Testis (tissue), 2 donors: ENCODE measurements at regions not wholly inside any gene's neighbourhood (a gene's known extent, or its start where the extent isn't known, plus 50 kb on each side); places are given as distances from the start of the nearest gene placed in this dataset.

ENCODE experiments used
- DNase-seq: peaks from one replicate; pipeline ENCODE4 v3.0.0-alpha.2; 2019
- H3K27ac ChIP-seq, 2 donors: fragments of 200-600 bp; sonication (generic); one replicate each; pipeline ENCODE4 v1.5.1; 2019
- H3K27me3 ChIP-seq: fragments of 200-600 bp; sonication (generic); one replicate; pipeline ENCODE4 v1.5.1; 2019
- H3K36me3 ChIP-seq: fragments of 200-600 bp; sonication (generic); one replicate; pipeline ENCODE4 v1.5.1; 2017; ENCODE audit warnings: low read depth; ENCODE audit errors: missing control alignments
- H3K4me1 ChIP-seq: fragments of 200-600 bp; sonication (generic); one replicate; pipeline ENCODE4 v1.5.1; 2019
- H3K4me3 ChIP-seq, 2 donors: fragments of 200-600 bp; sonication (generic); one replicate each; pipeline ENCODE4 v1.5.1; 2017 to 2019
- H3K9me3 ChIP-seq: fragments of 200-600 bp; sonication (generic); one replicate; pipeline ENCODE4 v1.5.1; 2017
- POLR2A ChIP-seq: fragments of 450-650 bp; IDR thresholded peaks from one replicate; pipeline ENCODE4 v1.6.1; 2017; ENCODE audit warnings: antibody characterized with exemption, mild to moderate bottlenecking, moderate library complexity
- WGBS, 2 donors: methylation state at CpG; one replicate each; pipeline ENCODE4 v1.1.5; 2018; 5-methylcytosine and 5-hydroxymethylcytosine counted together
- intact Hi-C: fragments of 100-400 bp; cut with DNase I; formaldehyde crosslinking; loops from one replicate; pipeline ENCODE4 v1.15.1; 2023; ENCODE audit warnings: low total_unique reads
- TF ChIP-seq, protein P1 (sequence below), 3 experiments: fragments of 450-650 bp in 2 of 3; fragments of 200-600 bp in 1 of 3; sonication (generic) in 1 of 3; IDR thresholded peaks; one replicate each; pipeline ENCODE4 v1.5.1; 2016 to 2019; ENCODE audit warnings: antibody characterized with exemption in 3 of 3, mild to moderate bottlenecking in 2 of 3, moderate library complexity in 1 of 3

DNA sequence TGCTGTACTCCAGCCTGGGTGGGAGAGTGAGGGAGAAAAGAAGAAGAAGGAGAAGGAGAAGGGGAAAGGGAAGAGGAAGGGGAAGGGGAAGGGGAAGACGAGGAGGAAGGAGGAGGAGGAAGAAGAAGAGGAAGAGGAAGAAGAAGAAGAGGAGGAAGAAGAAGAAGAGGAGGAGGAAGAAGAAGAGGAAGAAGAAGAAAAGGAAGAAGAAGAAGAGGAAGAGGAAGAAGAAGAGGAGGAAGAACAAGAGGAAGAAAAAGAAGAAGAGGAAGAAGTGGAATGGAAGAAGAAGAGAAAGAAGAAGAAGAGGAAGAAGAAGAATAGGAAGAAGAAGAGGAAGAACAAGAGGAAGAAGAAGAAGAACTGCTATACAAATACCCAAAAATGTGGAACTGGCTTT, 507.4 kb upstream of the TMPO start:
- no peak overlapping the region for H3K27ac ChIP-seq
- intact Hi-C loops = no loop called here
- no peak for DNase-seq
- no peaks in the 10 kb centered on the region for H3K9me3 ChIP-seq
- 44 to 94% methylated on average over 1 of the region's 1 CpG for WGBS, 2 donors
- no peaks in the 10 kb centered on the region for H3K4me1 ChIP-seq
- H3K4me3 ChIP-seq = no peak overlapping the region
- H3K36me3 ChIP-seq = no peaks in the 10 kb centered on the region
- H3K27me3 ChIP-seq = no peaks in the 10 kb centered on the region
- TF ChIP-seq POLR2A = no peak
- TF ChIP-seq, protein P1, sequence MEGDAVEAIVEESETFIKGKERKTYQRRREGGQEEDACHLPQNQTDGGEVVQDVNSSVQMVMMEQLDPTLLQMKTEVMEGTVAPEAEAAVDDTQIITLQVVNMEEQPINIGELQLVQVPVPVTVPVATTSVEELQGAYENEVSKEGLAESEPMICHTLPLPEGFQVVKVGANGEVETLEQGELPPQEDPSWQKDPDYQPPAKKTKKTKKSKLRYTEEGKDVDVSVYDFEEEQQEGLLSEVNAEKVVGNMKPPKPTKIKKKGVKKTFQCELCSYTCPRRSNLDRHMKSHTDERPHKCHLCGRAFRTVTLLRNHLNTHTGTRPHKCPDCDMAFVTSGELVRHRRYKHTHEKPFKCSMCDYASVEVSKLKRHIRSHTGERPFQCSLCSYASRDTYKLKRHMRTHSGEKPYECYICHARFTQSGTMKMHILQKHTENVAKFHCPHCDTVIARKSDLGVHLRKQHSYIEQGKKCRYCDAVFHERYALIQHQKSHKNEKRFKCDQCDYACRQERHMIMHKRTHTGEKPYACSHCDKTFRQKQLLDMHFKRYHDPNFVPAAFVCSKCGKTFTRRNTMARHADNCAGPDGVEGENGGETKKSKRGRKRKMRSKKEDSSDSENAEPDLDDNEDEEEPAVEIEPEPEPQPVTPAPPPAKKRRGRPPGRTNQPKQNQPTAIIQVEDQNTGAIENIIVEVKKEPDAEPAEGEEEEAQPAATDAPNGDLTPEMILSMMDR (IDR thresholded peaks at IDR 0.05) = no peak

DNA sequence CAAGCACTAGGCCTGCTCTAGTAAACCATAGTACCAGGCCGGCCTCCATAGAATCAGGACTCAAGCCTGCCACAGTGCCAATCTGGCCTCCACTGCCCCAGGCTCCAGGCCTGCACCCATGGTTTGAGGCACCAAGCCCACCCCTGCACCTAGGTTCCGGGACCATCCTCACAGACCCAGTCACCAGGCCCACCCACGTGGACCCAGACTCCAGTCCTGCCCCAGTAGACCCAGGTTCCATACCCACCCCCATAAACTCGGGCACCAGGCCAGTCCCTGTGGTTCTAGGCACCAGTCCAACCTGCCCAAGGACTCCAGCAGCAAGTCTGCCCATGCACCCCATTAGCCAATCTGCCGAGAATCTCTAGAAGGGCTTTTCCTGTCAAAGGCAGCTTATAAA, 501.8 kb upstream of the TMPO start:
- Histone ChIP-seq H3K9me3 (no peaks in the 10 kb centered on the region), H3K27ac (no peak overlapping the region), H3K27me3 (no peaks in the 10 kb centered on the region), H3K4me3 (no peak overlapping the region), H3K36me3 (no peaks in the 10 kb centered on the region), H3K4me1 (no peaks in the 10 kb centered on the region)
- 92 to 95% methylated on average over 5 of the region's 5 CpGs for WGBS, 2 donors
- intact Hi-C loops = no loop called here
- no peak for TF ChIP-seq POLR2A
- TF ChIP-seq, protein P1 (IDR thresholded peaks at IDR 0.05) = no peak
- DNase-seq = no peak

DNA sequence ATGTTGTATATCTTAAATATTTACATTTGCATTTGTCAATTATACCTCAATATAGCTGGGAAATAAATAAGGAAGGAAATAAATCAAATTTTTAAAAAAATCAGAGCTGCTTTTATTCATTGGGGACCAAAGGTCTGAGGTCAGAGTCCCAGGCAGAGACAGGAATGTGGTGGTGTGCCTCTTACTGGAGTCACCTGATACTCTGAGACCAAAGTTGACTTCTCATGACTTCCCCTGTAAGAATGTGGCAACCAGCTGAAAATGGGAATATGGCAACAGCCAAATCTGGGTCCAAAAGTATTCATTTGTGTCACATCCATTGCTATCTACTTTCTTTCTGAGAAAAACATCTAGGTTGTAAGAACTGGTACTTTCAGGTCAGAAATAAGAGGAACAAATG, 496.6 kb upstream of the TMPO start:
- no peak for DNase-seq
- TF ChIP-seq, protein P1 (IDR thresholded peaks at IDR 0.05) = no peak
- no peak for TF ChIP-seq POLR2A

DNA sequence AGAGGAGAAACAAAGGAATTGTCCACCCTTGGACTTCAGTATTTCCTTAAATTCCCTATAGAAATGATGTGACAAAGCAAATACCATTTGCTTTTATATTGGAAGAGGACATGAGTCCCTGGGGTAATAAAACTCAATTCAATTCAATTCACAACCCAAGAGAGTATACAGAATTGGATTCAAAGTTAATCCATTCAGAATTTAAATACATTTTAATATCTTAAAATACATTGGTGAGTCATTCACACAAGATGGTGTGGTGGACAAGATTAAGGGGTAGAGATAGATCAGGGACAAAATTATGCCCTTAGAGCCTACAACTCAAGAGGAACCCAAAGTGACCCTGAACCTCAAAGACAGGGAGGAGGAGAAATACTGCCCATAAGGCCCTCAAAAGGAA, 495.0 kb upstream of the TMPO start:
- intact Hi-C loops = no loop called here

More for the DNA sequence above, 496.6 kb upstream of the TMPO start:
- Histone ChIP-seq H3K27ac (no peak overlapping the region), H3K4me3 (no peak overlapping the region), H3K27me3 (no peaks in the 10 kb centered on the region), H3K9me3 (no peaks in the 10 kb centered on the region), H3K36me3 (no peaks in the 10 kb centered on the region), H3K4me1 (no peaks in the 10 kb centered on the region)
- intact Hi-C loops = no loop called here

DNA sequence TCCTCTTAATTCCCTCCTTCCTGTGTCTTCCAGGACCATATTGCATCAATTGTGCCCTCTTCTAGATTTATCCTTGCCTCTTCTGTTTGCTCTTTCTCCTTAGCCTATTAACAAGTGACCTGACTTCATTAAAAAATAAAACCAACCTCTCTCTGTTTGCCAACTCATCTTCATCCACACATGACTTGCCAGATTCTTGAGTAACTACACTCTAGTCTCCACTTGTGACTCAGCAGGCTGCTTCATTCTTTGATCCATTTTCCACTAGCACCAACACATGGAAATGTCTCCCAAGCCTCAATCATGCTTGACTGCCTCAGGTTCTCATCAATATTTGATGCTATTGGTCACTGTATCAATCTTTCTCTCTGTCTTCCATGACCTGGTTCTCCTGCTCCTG, 492.4 kb upstream of the TMPO start:
- H3K27ac ChIP-seq = no peak overlapping the region
- TF ChIP-seq, protein P1 (IDR thresholded peaks at IDR 0.05) = no peak
- no peak for TF ChIP-seq POLR2A
- intact Hi-C loops = no loop called here
- DNase-seq = no peak
- H3K4me3 ChIP-seq = no peak overlapping the region
- no peaks in the 10 kb centered on the region for H3K27me3 ChIP-seq
- H3K4me1 ChIP-seq = no peaks in the 10 kb centered on the region
- H3K36me3 ChIP-seq = no peaks in the 10 kb centered on the region
- no peaks in the 10 kb centered on the region for H3K9me3 ChIP-seq

More for the DNA sequence above, 495.0 kb upstream of the TMPO start:
- H3K27ac ChIP-seq = no peak overlapping the region
- no peak overlapping the region for H3K4me3 ChIP-seq
- no peaks in the 10 kb centered on the region for H3K9me3 ChIP-seq
- H3K36me3 ChIP-seq = no peaks in the 10 kb centered on the region
- H3K27me3 ChIP-seq = no peaks in the 10 kb centered on the region
- H3K4me1 ChIP-seq = no peaks in the 10 kb centered on the region
- no peak for TF ChIP-seq POLR2A
- TF ChIP-seq, protein P1 (IDR thresholded peaks at IDR 0.05) = no peak
- DNase-seq = no peak
